Skeletal muscle tissue (tissue), 3 donors: ENCODE measurements at regions not wholly inside any gene's neighbourhood (a gene's known extent, or its start where the extent isn't known, plus 50 kb on each side); places are given as distances from the start of the nearest gene placed in this dataset.

Experiments used
- H3K27ac ChIP-seq: one replicate; pipeline ENCODE4 v1.7.0; 2013; ENCODE audit warnings: mild to moderate bottlenecking, low read depth, low read length, inconsistent platforms
- H3K27me3 ChIP-seq, 3 donors: one replicate each; pipeline ENCODE4 v1.7.0; 2013; ENCODE audit warnings: low read length in 3 of 3; ENCODE audit not compliant: control insufficient read depth in 3 of 3, insufficient read depth in 3 of 3
- H3K36me3 ChIP-seq, 3 donors: one replicate each; pipeline ENCODE4 v1.7.0; 2013; ENCODE audit warnings: low read length in 3 of 3; ENCODE audit not compliant: control insufficient read depth in 3 of 3, insufficient read depth in 3 of 3
- H3K4me1 ChIP-seq, 3 donors: one replicate each; pipeline ENCODE4 v1.7.0; 2013; ENCODE audit warnings: low read length in 3 of 3, mild to moderate bottlenecking in 3 of 3; ENCODE audit not compliant: control insufficient read depth in 3 of 3, insufficient read depth in 3 of 3
- H3K4me3 ChIP-seq, 3 donors: one replicate each; pipeline ENCODE4 v1.7.0; 2013; ENCODE audit warnings: low read length in 3 of 3
- H3K9ac ChIP-seq, 3 donors: one replicate each; pipeline ENCODE4 v1.7.0; 2013; ENCODE audit warnings: low read length in 3 of 3, mild to moderate bottlenecking in 3 of 3, moderate library complexity in 2 of 3, low read depth in 1 of 3
- H3K9me3 ChIP-seq, 3 donors: one replicate each; pipeline ENCODE4 v1.7.0; 2013; ENCODE audit warnings: low read length in 3 of 3; ENCODE audit not compliant: control insufficient read depth in 3 of 3
- donor health status: Osteomylitis.

DNA sequence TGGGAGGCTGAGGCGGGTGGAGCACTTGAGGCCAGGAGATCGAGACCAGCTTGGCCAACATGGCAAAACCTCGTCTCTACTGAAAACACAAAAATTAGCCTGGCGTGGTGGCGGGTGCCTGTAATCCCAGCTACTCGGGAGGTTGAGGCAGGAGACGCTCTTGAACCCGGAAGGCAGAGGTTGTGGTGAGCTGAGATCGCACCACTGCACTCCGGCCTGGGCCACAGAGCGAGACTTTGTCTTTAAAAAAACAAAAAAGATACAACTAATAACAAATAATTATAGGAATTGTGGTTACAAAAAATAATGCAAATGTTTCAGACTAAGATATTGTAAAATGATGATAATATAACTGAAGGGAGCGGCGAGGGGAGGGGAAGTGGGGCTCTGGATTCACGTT lies 90.3 kb upstream of the RTL6 start:
- no peak overlapping the region for H3K4me3 ChIP-seq
- no peaks in the 10 kb centered on the region for H3K4me1 ChIP-seq
- H3K9ac ChIP-seq = no peak overlapping the region
- peaks cover 18 to 43% (median 38%) of the 10 kb centered on the region in 3 donors for H3K27me3 ChIP-seq
- H3K9me3 ChIP-seq = peaks cover 0 to 3% (median 0%) of the 10 kb centered on the region in 3 donors
- H3K36me3 ChIP-seq = no peaks in the 10 kb centered on the region
- no peak overlapping the region for H3K27ac ChIP-seq

DNA sequence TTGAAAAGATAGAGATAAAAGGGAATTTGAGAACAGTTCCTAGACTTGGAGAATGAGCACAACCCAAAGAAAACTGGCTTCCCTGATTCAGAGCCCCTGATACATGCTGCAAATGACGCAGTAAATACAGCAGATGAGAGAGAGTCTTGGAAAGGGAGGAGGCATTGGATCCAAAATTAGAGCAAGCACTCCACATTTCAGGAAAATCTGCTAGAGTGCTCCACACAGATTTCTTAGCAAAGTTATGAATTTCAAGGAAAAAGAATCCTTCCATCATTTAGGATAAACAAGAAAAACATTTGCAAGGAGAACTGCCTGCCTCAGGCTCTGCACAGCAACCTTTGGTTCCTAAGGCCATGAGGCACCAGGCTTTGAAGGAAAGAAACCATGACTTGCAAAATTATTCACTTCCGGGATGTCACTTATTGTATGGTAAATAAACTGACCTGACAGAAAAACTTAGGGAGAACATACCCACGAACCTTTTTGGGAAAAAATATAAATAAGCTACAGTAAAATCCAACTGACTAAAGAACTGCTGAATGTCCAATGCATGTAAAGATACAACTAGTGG lies 89.8 kb upstream of the RTL6 start:
- Histone ChIP-seq H3K27ac (no peak overlapping the region), H3K4me1 (no peaks in the 10 kb centered on the region), H3K9ac (no peak overlapping the region), H3K9me3 (peaks cover 0 to 3% (median 0%) of the 10 kb centered on the region in 3 donors), H3K27me3 (peaks cover 18 to 46% (median 36%) of the 10 kb centered on the region in 3 donors), H3K4me3 (no peak overlapping the region), H3K36me3 (no peaks in the 10 kb centered on the region)

GRCh38 chr22:44586999-44587736 lies 89.1 kb upstream of the RTL6 start:
- Histone ChIP-seq H3K4me3 (no peak overlapping the region), H3K36me3 (no peaks in the 10 kb centered on the region), H3K9me3 (peaks cover 0 to 3% (median 0%) of the 10 kb centered on the region in 3 donors), H3K27ac (no peak overlapping the region), H3K4me1 (no peaks in the 10 kb centered on the region), H3K9ac (no peak overlapping the region), H3K27me3 (peaks cover 18 to 46% (median 36%) of the 10 kb centered on the region in 3 donors)

- no peaks in the 10 kb centered on the region for H3K36me3 ChIP-seq
- no peaks in the 10 kb centered on the region for H3K4me1 ChIP-seq
- H3K4me3 ChIP-seq = no peak overlapping the region
- H3K27me3 ChIP-seq = peaks cover 18 to 46% (median 33%) of the 10 kb centered on the region in 3 donors
- H3K27ac ChIP-seq = no peak overlapping the region
- H3K9me3 ChIP-seq = peaks cover 0 to 3% (median 0%) of the 10 kb centered on the region in 3 donors
- H3K9ac ChIP-seq = no peak overlapping the region
Measured at GRCh38 chr22:44586351-44586990, 88.4 kb upstream of the RTL6 start.

DNA sequence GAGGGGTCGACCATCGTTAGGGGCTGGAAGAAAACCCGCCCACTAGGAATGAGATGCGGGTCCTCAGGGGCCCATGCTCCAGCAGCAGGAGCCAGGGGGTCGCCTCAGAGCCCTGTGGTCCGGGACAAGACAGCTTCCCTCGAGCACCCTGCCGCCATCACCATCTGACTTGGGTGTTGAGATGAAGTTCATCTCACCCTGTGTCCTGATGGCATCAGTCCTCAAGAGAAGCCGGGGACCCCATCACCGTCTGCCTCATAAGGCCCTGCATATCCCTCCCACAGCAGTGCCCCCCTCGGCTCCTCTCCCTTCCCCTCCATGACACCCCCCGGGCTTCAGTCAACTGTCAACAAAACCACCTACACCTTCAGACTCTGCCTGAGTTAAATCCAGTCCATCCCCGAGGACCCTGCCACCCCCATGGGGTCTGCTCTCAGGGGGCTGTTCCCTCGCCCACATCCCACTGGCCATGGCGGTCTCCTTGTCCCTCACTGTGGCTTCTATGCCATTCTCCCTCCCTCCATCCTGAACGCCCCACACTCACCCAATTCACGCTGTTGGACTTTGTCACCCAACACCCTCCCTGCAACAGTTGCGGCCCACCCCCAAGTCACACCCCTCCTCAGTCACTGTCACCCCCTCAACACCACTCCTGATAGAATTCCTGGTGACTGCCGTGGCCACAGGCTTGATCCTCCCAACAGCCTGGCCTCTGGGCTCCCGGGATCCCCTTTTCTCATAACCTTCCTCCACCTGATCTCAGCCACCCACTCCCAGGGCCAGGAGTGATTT lies 87.7 kb upstream of the RTL6 start:
- Histone ChIP-seq H3K4me3 (no peak overlapping the region), H3K36me3 (no peaks in the 10 kb centered on the region), H3K27ac (no peak overlapping the region), H3K27me3 (peaks cover 18 to 46% (median 29%) of the 10 kb centered on the region in 3 donors), H3K9ac (no peak overlapping the region), H3K9me3 (peaks cover 0 to 3% (median 0%) of the 10 kb centered on the region in 3 donors), H3K4me1 (no peaks in the 10 kb centered on the region)

DNA sequence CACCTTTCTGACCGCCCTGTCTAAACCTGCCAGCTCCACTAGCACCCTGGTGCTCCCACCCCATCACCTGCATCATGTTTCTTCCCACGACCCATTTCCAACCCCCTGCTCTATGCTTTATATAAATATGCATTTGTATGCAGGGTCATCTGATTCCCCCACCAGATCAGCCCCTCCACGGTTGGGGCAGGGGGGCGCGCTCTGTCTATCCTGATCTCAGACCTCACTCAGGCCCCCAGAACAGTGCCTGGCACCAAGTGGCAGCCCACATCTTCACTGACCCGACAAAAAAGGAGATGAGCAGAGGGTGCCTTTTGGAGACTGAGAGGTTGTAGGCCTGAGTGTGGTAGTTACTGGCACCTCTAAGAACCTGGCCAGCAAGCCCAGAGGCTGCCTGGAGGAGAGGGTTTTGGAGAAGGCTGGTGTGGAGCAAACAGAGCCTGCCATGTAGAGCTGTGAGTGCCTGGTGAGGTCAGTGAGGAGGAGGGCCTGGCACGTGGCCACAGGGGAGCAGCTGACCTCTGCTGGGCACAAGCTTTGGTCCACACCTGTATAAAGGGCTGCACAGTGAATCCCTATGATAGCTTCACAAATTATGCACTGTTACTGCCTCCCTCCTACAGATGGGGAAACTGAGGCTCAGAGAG lies 86.3 kb upstream of the RTL6 start:
- Histone ChIP-seq H3K4me3 (no peak overlapping the region), H3K9ac (no peak overlapping the region), H3K27me3 (peaks cover 18 to 42% (median 33%) of the 10 kb centered on the region in 3 donors), H3K9me3 (peaks cover 0 to 1% (median 0%) of the 10 kb centered on the region in 3 donors), H3K4me1 (no peaks in the 10 kb centered on the region), H3K27ac (no peak overlapping the region), H3K36me3 (no peaks in the 10 kb centered on the region)

GRCh38 chr22:44583854-44584253 lies 85.8 kb upstream of the RTL6 start:
- Histone ChIP-seq H3K27me3 (peaks cover 18 to 44% (median 35%) of the 10 kb centered on the region in 3 donors), H3K4me3 (no peak overlapping the region), H3K27ac (no peak overlapping the region), H3K4me1 (no peaks in the 10 kb centered on the region), H3K9ac (no peak overlapping the region), H3K36me3 (no peaks in the 10 kb centered on the region), H3K9me3 (no peaks in the 10 kb centered on the region)

DNA sequence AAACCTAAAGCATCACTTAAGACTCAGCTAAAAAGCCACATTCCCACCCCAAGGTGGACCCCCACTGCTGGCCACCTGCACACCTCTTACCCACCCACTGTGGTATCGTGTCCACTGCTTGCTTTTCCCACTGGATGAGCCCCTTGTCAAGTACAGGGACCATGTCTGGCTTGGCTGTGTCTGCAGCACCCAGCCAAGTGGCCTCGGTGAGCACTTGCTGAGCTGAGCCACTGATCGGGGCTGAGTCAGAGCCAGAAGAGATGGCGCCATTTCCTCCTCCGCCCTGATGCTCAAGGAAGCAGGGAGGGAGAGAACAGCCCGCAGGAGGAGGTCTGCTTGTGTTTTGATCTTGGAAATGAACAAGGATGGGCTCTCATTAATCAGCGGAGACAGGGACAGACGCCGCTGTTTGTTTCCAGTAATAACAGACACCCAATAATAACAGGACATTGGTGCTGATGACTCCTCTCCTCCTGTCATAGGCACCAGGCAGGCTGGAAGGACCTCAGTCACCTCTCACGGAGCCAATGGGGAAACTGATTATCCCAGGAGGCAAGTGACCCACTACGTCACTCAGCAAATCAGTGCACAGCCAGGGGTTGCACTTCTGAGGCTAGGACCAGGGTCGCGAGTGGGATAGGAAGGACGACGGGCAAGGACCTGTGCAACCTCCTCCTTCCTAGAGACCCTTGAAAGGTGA lies 85.2 kb upstream of the RTL6 start:
- H3K9ac ChIP-seq = no peak overlapping the region
- H3K27me3 ChIP-seq = peaks cover 23 to 49% (median 38%) of the 10 kb centered on the region in 3 donors
- no peaks in the 10 kb centered on the region for H3K36me3 ChIP-seq
- no peaks in the 10 kb centered on the region for H3K9me3 ChIP-seq
- no peaks in the 10 kb centered on the region for H3K4me1 ChIP-seq
- no peak overlapping the region for H3K4me3 ChIP-seq
- no peak overlapping the region for H3K27ac ChIP-seq

GRCh38 chr22:44582016-44582415 lies 84.0 kb upstream of the RTL6 start:
- Histone ChIP-seq H3K27me3 (peaks cover 21 to 54% (median 43%) of the 10 kb centered on the region in 3 donors), H3K9me3 (no peaks in the 10 kb centered on the region), H3K27ac (no peak overlapping the region), H3K4me1 (no peaks in the 10 kb centered on the region), H3K4me3 (no peak overlapping the region), H3K36me3 (no peaks in the 10 kb centered on the region), H3K9ac (no peak overlapping the region)
